Loucy (cell line): ENCODE measurements at regions not wholly inside any gene's neighbourhood (a gene's known extent, or its start where the extent isn't known, plus 50 kb on each side); places are given as distances from the start of the nearest gene placed in this dataset.

Source experiments
- H2AFZ ChIP-seq: fragments of 200-600 bp; sonication (generic); 2 replicates; pipeline ENCODE4 v1.6.0; 2016; ENCODE audit warnings: antibody characterized with exemption, mild to moderate bottlenecking, low read length, moderate library complexity
- H3F3A ChIP-seq: fragments of 200-600 bp; 2 replicates; pipeline ENCODE4 v1.6.0; 2016; ENCODE audit warnings: antibody characterized with exemption, low read depth, mild to moderate bottlenecking
- H3K27me3 ChIP-seq: fragments of 200-600 bp; sonication (generic); 2 replicates; pipeline ENCODE4 v1.6.1; 2014; ENCODE audit warnings: low read length, mild to moderate bottlenecking; ENCODE audit not compliant: insufficient read depth, poor library complexity, severe bottlenecking
- H3K36me3 ChIP-seq: fragments of 200-600 bp; sonication (generic); 2 replicates; pipeline ENCODE4 v1.6.1; 2016; ENCODE audit warnings: low read length; ENCODE audit not compliant: insufficient read depth
- H3K4me1 ChIP-seq: fragments of 200-600 bp; sonication (generic); 2 replicates; pipeline ENCODE4 v1.5.1; 2014; ENCODE audit warnings: low read length, mild to moderate bottlenecking; ENCODE audit not compliant: insufficient read depth, poor library complexity, severe bottlenecking
- H3K4me2 ChIP-seq: fragments of 200-600 bp; sonication (generic); 2 replicates; pipeline ENCODE4 v1.6.0; 2014; ENCODE audit warnings: antibody characterized with exemption, low read length, low read depth, mild to moderate bottlenecking; ENCODE audit not compliant: poor library complexity, severe bottlenecking
- H3K4me3 ChIP-seq: fragments of 200-600 bp; sonication (generic); 2 replicates; pipeline ENCODE4 v1.5.1; 2014; ENCODE audit warnings: low read length, mild to moderate bottlenecking, mixed read lengths; ENCODE audit not compliant: poor library complexity, severe bottlenecking
- H3K79me2 ChIP-seq: fragments of 200-600 bp; sonication (generic); 2 replicates; pipeline ENCODE4 v1.6.1; 2014; ENCODE audit warnings: low read length; ENCODE audit not compliant: insufficient read depth
- H3K9ac ChIP-seq: fragments of 200-600 bp; sonication (generic); 2 replicates; pipeline ENCODE4 v1.6.0; 2014; ENCODE audit warnings: mild to moderate bottlenecking, low read depth, low read length, moderate library complexity; ENCODE audit not compliant: poor library complexity, severe bottlenecking
- H3K9me2 ChIP-seq: fragments of 200-600 bp; sonication (generic); replicated peaks from 2 replicates; pipeline ENCODE4 v1.6.1; 2016; ENCODE audit warnings: low read depth, low read length, mixed read lengths
- H3K9me3 ChIP-seq: fragments of 200-600 bp; sonication (generic); 2 replicates; pipeline ENCODE4 v1.6.1; 2014; ENCODE audit warnings: mild to moderate bottlenecking, antibody characterized with exemption, low read length, low read depth; ENCODE audit not compliant: insufficient read depth
- H4K20me1 ChIP-seq: fragments of 200-600 bp; sonication (generic); 2 replicates; pipeline ENCODE4 v1.6.0; 2014; ENCODE audit warnings: antibody characterized with exemption, low read length, mild to moderate bottlenecking; ENCODE audit not compliant: insufficient read depth, poor library complexity, severe bottlenecking
- EZH2phosphoT487 ChIP-seq: fragments of 200-600 bp; IDR thresholded peaks from 2 replicates; pipeline ENCODE4 v1.6.1; 2018; ENCODE audit warnings: antibody characterized with exemption, mild to moderate bottlenecking, moderate library complexity, borderline replicate concordance
- TF ChIP-seq, protein P1 (sequence below): fragments of 200-600 bp; sonication (generic); conservative IDR thresholded peaks from 2 replicates; pipeline ENCODE4 v1.5.1; 2014; ENCODE audit warnings: mild to moderate bottlenecking, antibody characterized with exemption, low read length

DNA sequence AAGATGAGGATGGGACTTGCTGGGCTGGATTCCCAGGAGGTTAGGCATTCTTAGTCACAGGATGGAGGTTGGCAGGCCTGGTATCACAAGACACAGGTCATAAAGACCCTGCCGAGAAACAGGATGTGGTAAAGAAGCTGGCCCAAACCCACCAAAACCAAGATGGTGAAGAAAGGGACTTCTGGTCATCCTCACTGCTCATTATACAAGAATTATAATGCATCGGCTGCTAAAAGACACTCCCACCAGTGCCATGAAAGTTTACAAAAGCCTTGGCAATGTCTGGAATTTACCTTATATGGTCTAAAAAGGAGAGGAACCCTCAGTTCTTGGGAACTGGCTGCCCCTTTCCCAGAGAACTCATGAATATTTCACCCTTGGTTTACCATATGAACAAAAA is 345.5 kb upstream of the POM121L12 start:
- no peaks in the 10 kb centered on the region for H3K27me3 ChIP-seq
- no peaks in the 10 kb centered on the region for H3F3A ChIP-seq
- no peaks in the 10 kb centered on the region for H4K20me1 ChIP-seq
- no peak overlapping the region for H3K9ac ChIP-seq
- no peaks in the 10 kb centered on the region for H3K79me2 ChIP-seq
- H3K4me2 ChIP-seq, result no peak overlapping the region
- H3K4me1 ChIP-seq, result no peaks in the 10 kb centered on the region
- no peaks in the 10 kb centered on the region for H3K9me2 ChIP-seq
- no peaks in the 10 kb centered on the region for H3K9me3 ChIP-seq
- H3K36me3 ChIP-seq, result no peaks in the 10 kb centered on the region
- H3K4me3 ChIP-seq, result no peak overlapping the region
- no peak overlapping the region for H2AFZ ChIP-seq
- no peak for TF ChIP-seq EZH2phosphoT487
- TF ChIP-seq, protein P1, sequence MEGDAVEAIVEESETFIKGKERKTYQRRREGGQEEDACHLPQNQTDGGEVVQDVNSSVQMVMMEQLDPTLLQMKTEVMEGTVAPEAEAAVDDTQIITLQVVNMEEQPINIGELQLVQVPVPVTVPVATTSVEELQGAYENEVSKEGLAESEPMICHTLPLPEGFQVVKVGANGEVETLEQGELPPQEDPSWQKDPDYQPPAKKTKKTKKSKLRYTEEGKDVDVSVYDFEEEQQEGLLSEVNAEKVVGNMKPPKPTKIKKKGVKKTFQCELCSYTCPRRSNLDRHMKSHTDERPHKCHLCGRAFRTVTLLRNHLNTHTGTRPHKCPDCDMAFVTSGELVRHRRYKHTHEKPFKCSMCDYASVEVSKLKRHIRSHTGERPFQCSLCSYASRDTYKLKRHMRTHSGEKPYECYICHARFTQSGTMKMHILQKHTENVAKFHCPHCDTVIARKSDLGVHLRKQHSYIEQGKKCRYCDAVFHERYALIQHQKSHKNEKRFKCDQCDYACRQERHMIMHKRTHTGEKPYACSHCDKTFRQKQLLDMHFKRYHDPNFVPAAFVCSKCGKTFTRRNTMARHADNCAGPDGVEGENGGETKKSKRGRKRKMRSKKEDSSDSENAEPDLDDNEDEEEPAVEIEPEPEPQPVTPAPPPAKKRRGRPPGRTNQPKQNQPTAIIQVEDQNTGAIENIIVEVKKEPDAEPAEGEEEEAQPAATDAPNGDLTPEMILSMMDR, result no peak

GRCh38 chr7:52685333-52685732 is 350.1 kb upstream of the POM121L12 start:
- no peaks in the 10 kb centered on the region for H3K27me3 ChIP-seq
- H3K79me2 ChIP-seq, result no peaks in the 10 kb centered on the region
- TF ChIP-seq, protein P1, result no peak
- no peak for TF ChIP-seq EZH2phosphoT487
- no peak overlapping the region for H2AFZ ChIP-seq
- no peaks in the 10 kb centered on the region for H3K36me3 ChIP-seq
- H4K20me1 ChIP-seq, result no peaks in the 10 kb centered on the region
- no peak overlapping the region for H3K4me3 ChIP-seq
- no peak overlapping the region for H3K9ac ChIP-seq
- H3K4me1 ChIP-seq, result no peaks in the 10 kb centered on the region
- H3K9me3 ChIP-seq, result no peaks in the 10 kb centered on the region
- no peaks in the 10 kb centered on the region for H3F3A ChIP-seq
- no peaks in the 10 kb centered on the region for H3K9me2 ChIP-seq
- H3K4me2 ChIP-seq, result no peak overlapping the region

DNA sequence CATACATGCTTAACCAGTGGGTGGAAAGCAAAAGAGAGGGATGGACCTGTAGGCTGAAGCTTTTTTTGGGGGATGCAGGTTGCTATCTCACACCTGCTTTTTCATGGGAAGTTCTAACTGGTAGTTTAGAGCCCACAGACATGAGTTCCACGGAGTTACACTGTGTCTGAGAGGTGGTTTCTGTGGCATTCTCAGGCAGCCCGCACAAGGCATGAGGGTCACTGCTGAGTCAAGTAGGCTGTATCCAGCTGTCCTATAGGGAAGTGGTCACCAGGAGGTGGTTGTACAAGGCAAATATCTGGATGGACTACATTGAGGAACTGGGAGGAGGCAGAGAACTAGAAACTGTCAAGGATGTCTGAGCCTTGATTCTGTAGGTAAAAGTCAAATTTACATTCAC is 351.0 kb upstream of the POM121L12 start:
- Histone ChIP-seq H3F3A (no peaks in the 10 kb centered on the region), H3K9me3 (no peaks in the 10 kb centered on the region), H3K27me3 (no peaks in the 10 kb centered on the region), H3K36me3 (no peaks in the 10 kb centered on the region), H2AFZ (no peak overlapping the region), H3K4me1 (no peaks in the 10 kb centered on the region), H3K4me2 (no peak overlapping the region), H3K79me2 (no peaks in the 10 kb centered on the region), H3K9me2 (no peaks in the 10 kb centered on the region), H4K20me1 (no peaks in the 10 kb centered on the region), H3K4me3 (no peak overlapping the region), H3K9ac (no peak overlapping the region)
- TF ChIP-seq, protein P1, result no peak
- TF ChIP-seq EZH2phosphoT487, result no peak
